ENCODE measurements at regions not wholly inside any gene's neighbourhood (a gene's known extent, or its start where the extent isn't known, plus 50 kb on each side); places are given as distances from the start of the nearest gene placed in this dataset.

DNA sequence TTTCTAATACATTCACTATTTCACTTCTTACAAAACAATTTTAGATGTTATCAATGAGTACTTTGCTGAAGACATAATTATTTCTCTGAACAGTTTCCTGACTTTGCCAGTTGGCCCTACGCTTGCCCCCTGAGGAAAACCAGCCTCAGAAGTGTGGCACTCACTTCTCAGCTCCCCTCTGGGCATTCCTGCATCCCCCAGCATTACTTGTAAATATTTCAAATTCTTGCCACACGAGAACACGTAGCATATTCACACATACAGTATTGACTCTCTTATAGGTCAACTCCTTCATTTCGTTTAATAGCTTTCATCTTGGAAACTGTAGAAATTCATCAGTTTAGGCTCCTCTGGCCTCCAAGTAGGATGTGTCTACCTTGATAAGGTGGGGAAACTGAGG is 65.2 kb downstream of the OTX2 start:
- Histone ChIP-seq H3K23ac (ENCODE audit: insufficient read length, low read depth, low read length) (no peak overlapping the region), H3K27me3 (ENCODE audit: insufficient read depth, low read length) (no peaks in the 10 kb centered on the region), H3K79me2 (ENCODE audit: insufficient read depth, low read length) (no peaks in the 10 kb centered on the region), H3K23me2 (ENCODE audit: insufficient read length, low read depth, low read length, poor library complexity, severe bottlenecking) (no peaks in the 10 kb centered on the region), H2BK15ac (ENCODE audit: low read depth, low read length) (no peak overlapping the region), H2BK12ac (ENCODE audit: insufficient read length, low read depth, low read length) (no peak overlapping the region), H3K56ac (ENCODE audit: insufficient read length, low read depth, low read length) (no peak overlapping the region), H2BK5ac (ENCODE audit: insufficient read length, low read length) (no peak overlapping the region), H3T11ph (ENCODE audit: low read length) (no peak overlapping the region), H2AK5ac (ENCODE audit: insufficient read length, low read length) (no peak overlapping the region), H3K9me3 (ENCODE audit: control insufficient read depth, low read depth, low read length) (no peaks in the 10 kb centered on the region), H2BK120ac (ENCODE audit: low read depth, low read length, poor library complexity, severe bottlenecking) (peak overlapping the region; percentile 67), H4K20me1 (ENCODE audit: control insufficient read depth, insufficient read depth, insufficient read length) (no peaks in the 10 kb centered on the region), H4K91ac (ENCODE audit: insufficient read length, low read depth, low read length) (no peak overlapping the region), H3K79me1 (ENCODE audit: insufficient read depth, low read depth, low read length, poor library complexity, severe bottlenecking) (no peaks in the 10 kb centered on the region), H4K8ac (replicated peaks; ENCODE audit: insufficient read length, low read depth, low read length) (no peak overlapping the region), H4K5ac (ENCODE audit: insufficient read length, low read depth, low read length) (no peak overlapping the region), H3K27ac (ENCODE audit: insufficient read length, low read depth, low read length) (no peak overlapping the region), H3K14ac (ENCODE audit: insufficient read depth, low read length) (no peak overlapping the region), H3K9ac (ENCODE audit: extremely low read depth, insufficient read length, low read length) (no peak overlapping the region), H2BK20ac (ENCODE audit: low read depth, low read length, poor library complexity, severe bottlenecking) (no peak overlapping the region), H3K4me1 (ENCODE audit: insufficient read depth, low read length) (peaks cover 3% of the 10 kb centered on the region; the same call in 1 of the 2 replicates), H3K4ac (ENCODE audit: low read depth, low read length) (no peak overlapping the region), H3K18ac (ENCODE audit: insufficient read length, low read depth, low read length) (no peak overlapping the region), H2AFZ (ENCODE audit: low read length) (no peak overlapping the region), H3K4me2 (ENCODE audit: insufficient read depth, insufficient read length, low read length) (no peak overlapping the region)
- TF ChIP-seq, protein P1, sequence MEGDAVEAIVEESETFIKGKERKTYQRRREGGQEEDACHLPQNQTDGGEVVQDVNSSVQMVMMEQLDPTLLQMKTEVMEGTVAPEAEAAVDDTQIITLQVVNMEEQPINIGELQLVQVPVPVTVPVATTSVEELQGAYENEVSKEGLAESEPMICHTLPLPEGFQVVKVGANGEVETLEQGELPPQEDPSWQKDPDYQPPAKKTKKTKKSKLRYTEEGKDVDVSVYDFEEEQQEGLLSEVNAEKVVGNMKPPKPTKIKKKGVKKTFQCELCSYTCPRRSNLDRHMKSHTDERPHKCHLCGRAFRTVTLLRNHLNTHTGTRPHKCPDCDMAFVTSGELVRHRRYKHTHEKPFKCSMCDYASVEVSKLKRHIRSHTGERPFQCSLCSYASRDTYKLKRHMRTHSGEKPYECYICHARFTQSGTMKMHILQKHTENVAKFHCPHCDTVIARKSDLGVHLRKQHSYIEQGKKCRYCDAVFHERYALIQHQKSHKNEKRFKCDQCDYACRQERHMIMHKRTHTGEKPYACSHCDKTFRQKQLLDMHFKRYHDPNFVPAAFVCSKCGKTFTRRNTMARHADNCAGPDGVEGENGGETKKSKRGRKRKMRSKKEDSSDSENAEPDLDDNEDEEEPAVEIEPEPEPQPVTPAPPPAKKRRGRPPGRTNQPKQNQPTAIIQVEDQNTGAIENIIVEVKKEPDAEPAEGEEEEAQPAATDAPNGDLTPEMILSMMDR (conservative IDR thresholded peaks at IDR 0.05): no peak
- Mint-ChIP-seq H3K36me3 (ENCODE audit: insufficient read depth in 1 of 3, low read depth in 3 of 3) (no peaks in the 10 kb centered on the region), H3K27ac (no peak overlapping the region), H3K9me3 (no peaks in the 10 kb centered on the region), H3K4me1 (peaks cover 34 to 35% of the 10 kb centered on the region in 2 experiments), H3K4me3 (no peak overlapping the region), H3K27me3 (ENCODE audit: low read depth) (no peaks in the 10 kb centered on the region; the same call in 1 of the 2 replicates)
- no peak for DNase-seq
- WGBS (ENCODE audit: extremely low coverage, insufficient read length, low lambda C conversion rate): no CpG with 5 or more reads among the region's 4 CpGs

Measured in H9 (cell line).